BLaER1 (cell line): ENCODE measurements at regions not wholly inside any gene's neighbourhood (a gene's known extent, or its start where the extent isn't known, plus 50 kb on each side); places are given as distances from the start of the nearest gene placed in this dataset.

ENCODE experiments used
- H3K27ac ChIP-seq: shearing (Covaris generic); formaldehyde crosslinking; 2 replicates; pipeline ENCODE4 v1.8.1; 2022
- H3K27me3 ChIP-seq: shearing (Covaris generic); formaldehyde crosslinking; 2 replicates; pipeline ENCODE4 v1.8.1; 2022
- H3K36me3 ChIP-seq: shearing (Covaris generic); formaldehyde crosslinking; 2 replicates; pipeline ENCODE4 v1.8.1; 2022
- H3K4me1 ChIP-seq: shearing (Covaris generic); formaldehyde crosslinking; 2 replicates; pipeline ENCODE4 v1.8.1; 2022
- H3K4me2 ChIP-seq: shearing (Covaris generic); formaldehyde crosslinking; 2 replicates; pipeline ENCODE4 v1.8.1; 2022
- H3K4me3 ChIP-seq: shearing (Covaris generic); formaldehyde crosslinking; 2 replicates; pipeline ENCODE4 v1.8.1; 2022
- H3K9ac ChIP-seq: shearing (Covaris generic); formaldehyde crosslinking; 2 replicates; pipeline ENCODE4 v1.8.1; 2022
- H3K9me3 ChIP-seq: shearing (Covaris generic); formaldehyde crosslinking; 2 replicates; pipeline ENCODE4 v1.8.1; 2022
- H4K20me1 ChIP-seq: shearing (Covaris generic); formaldehyde crosslinking; 2 replicates; pipeline ENCODE4 v1.8.1; 2022
- Cebpa-rat ChIP-seq: shearing (Covaris generic); IDR thresholded peaks from 2 replicates; pipeline ENCODE4 v1.8.1; 2022

DNA sequence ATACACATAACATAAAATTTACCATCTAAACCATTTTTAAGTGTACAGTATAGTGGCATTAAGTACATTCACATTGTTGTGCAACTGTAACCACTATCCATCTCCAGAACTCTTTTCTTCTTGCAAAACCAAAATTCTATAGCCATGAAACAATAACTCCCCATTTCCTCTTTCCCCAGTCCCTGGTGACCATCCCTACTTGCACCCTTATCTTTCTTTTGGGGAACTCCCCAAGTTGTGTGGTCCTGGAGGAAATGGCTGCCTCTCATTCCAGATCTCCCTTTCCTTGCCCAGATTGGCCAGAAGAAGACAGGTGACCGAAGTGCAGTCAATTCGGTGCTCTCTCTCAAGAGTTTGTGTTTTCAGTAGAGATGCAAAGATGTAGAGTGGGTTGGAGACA, 389.6 kb upstream of the C1orf87 start:
- no peak for TF ChIP-seq Cebpa-rat
- no peak overlapping the region for H3K4me2 ChIP-seq
- no peak overlapping the region for H3K9ac ChIP-seq
- H3K27me3 ChIP-seq = no peaks in the 10 kb centered on the region
- no peak overlapping the region for H3K27ac ChIP-seq
- H3K4me3 ChIP-seq = no peak overlapping the region
- H4K20me1 ChIP-seq = no peaks in the 10 kb centered on the region
- H3K9me3 ChIP-seq = no peaks in the 10 kb centered on the region
- H3K4me1 ChIP-seq = no peaks in the 10 kb centered on the region
- no peaks in the 10 kb centered on the region for H3K36me3 ChIP-seq

DNA sequence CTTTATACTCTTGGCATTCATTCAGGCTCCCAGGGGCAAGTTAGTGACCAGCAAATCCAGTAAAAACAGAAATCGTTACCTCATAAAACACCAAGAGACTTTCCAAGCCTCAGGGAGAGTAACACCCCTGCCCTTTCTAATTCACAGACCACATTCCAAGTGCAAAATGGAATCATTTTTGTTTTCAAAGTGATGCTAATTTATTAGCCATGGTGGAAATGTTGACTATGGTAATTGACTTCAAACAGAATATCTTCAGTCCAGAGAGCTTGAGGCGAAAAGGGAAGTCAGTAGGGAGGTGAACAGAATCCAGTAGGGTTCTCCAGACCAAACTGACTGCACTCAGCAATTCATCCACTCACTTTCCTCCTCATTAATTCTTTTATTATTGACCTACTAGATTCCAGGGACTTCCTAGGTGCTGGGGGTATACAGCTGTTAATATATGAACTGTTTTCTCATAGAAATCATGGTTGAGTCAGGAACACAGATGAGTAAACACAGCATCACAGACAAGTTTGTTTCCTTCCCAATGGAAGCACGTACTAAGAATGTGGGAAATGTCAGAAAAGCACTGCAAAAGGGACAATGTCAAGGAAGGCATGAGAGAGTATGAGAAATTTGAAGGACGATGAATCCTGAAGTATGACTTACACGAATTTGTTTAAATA, 388.5 kb upstream of the C1orf87 start:
- Histone ChIP-seq H3K4me1 (no peaks in the 10 kb centered on the region), H3K9ac (no peak overlapping the region), H3K4me3 (no peak overlapping the region), H3K27me3 (no peaks in the 10 kb centered on the region), H3K4me2 (no peak overlapping the region), H4K20me1 (no peaks in the 10 kb centered on the region), H3K27ac (no peak overlapping the region), H3K36me3 (no peaks in the 10 kb centered on the region), H3K9me3 (no peaks in the 10 kb centered on the region)
- no peak for TF ChIP-seq Cebpa-rat

DNA sequence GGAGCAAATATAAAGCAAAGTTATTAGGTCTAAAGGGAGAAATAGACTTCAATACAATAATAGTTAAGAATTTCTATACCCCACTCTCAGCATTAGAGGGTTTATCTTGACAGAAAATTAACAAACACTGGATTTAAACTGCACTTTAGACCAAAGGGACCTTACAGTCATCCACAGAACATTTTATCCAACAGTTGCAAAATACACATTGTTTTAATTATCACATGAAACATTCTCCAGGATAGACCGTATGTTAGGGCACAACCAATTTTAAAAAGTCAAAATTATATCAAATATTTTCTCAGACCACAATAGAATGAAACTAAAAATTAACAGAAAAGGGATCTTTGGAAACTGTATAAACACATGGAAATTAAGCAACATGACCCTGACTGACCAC, 384.5 kb upstream of the C1orf87 start:
- Histone ChIP-seq H3K4me1 (no peaks in the 10 kb centered on the region), H3K36me3 (no peaks in the 10 kb centered on the region), H3K9ac (no peak overlapping the region), H3K27ac (no peak overlapping the region), H3K4me3 (no peak overlapping the region), H4K20me1 (no peaks in the 10 kb centered on the region), H3K27me3 (no peaks in the 10 kb centered on the region), H3K9me3 (no peaks in the 10 kb centered on the region; the same call in 1 of the 2 replicates), H3K4me2 (no peak overlapping the region)
- TF ChIP-seq Cebpa-rat = no peak

DNA sequence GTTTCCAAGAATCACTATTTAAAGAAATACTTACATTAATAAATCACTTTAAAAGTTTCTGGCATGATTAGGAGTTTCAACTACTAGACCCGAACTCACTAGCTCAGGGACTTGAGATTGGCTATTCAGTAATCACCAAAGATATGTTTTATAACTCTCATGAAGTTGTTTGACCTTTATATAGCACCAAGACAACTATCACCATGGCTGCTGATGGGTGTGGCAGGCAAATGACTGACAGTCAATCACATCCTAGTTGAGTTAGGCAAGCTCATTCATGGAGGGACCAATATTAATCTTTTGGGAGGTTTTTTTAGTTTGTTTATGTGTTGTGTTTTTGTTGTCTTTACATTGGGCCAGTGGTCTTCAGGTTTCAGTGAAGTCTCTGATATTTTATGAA, 376.3 kb upstream of the C1orf87 start:
- Histone ChIP-seq H3K4me1 (no peaks in the 10 kb centered on the region), H3K27me3 (no peaks in the 10 kb centered on the region), H3K4me2 (no peak overlapping the region), H4K20me1 (no peaks in the 10 kb centered on the region), H3K9ac (no peak overlapping the region), H3K9me3 (no peaks in the 10 kb centered on the region), H3K36me3 (no peaks in the 10 kb centered on the region), H3K27ac (no peak overlapping the region), H3K4me3 (no peak overlapping the region)
- no peak for TF ChIP-seq Cebpa-rat

DNA sequence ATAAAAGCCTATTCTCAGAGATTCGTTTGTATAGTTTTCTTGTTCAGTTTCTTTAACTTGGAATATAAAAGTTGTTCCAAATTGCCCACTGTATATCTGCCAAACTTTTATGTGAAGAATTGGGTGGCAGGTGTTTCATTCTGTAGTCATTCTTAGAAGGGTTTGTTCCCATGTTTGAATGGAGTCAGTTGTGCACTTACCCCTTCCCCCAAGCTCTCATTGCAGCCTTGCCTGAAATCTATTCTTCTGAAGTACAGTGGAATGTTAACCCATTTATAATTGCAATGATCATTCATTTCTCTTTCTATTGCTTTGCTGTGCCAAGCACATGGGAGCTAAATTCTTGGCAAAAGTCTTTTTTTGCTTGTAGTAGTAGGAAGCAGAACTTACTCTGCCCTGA, 375.3 kb upstream of the C1orf87 start:
- Histone ChIP-seq H3K27me3 (no peaks in the 10 kb centered on the region), H3K4me2 (no peak overlapping the region), H3K4me3 (no peak overlapping the region), H3K4me1 (no peaks in the 10 kb centered on the region), H4K20me1 (no peaks in the 10 kb centered on the region), H3K9ac (no peak overlapping the region), H3K9me3 (no peaks in the 10 kb centered on the region), H3K36me3 (no peaks in the 10 kb centered on the region), H3K27ac (no peak overlapping the region)
- no peak for TF ChIP-seq Cebpa-rat

DNA sequence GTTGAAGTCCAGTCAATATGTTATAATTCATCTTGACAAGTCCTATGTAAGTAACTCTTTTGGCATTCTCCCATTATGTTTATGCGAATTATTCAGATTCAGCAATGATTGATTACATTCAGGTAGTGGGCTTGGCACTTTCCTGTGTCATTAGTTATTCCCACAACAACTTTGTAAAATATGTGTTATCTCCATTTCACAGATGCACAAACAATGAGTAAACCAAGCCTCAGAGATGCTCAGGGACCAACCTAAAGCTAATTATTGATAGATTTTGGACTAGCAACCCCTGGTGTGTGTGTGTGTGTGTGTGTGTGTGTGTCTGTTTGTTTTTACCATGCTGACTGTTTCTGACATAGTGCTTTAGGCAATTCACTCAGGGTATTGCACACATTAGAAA, 371.1 kb upstream of the C1orf87 start:
- no peaks in the 10 kb centered on the region for H3K4me1 ChIP-seq
- no peaks in the 10 kb centered on the region for H3K36me3 ChIP-seq
- H3K9me3 ChIP-seq = no peaks in the 10 kb centered on the region
- H3K4me3 ChIP-seq = no peak overlapping the region
- no peak overlapping the region for H3K9ac ChIP-seq
- TF ChIP-seq Cebpa-rat = no peak
- no peaks in the 10 kb centered on the region for H4K20me1 ChIP-seq
- H3K4me2 ChIP-seq = no peak overlapping the region
- H3K27me3 ChIP-seq = no peaks in the 10 kb centered on the region
- no peak overlapping the region for H3K27ac ChIP-seq

DNA sequence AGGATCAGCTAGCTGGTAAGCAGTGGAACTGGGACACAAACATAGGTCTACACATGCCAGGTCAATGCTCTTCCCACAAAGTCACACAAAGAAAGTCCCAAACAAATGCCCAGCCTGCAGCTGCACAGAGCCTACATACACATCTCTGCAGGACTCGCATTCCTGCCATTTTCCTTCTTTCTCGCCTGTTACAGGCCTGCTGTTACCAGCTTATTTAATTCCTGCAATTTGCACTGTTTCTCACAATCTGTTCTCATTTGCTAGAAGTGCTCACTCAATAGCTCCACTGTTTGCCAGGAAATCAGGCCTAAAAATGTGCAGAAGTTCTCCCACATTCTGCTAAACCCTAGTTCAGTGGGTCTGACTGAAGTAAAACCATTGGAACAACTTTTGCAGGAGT, 362.6 kb upstream of the C1orf87 start:
- TF ChIP-seq Cebpa-rat = no peak
- no peak overlapping the region for H3K4me3 ChIP-seq
- no peak overlapping the region for H3K9ac ChIP-seq
- H3K4me2 ChIP-seq = no peak overlapping the region
- H3K27ac ChIP-seq = no peak overlapping the region
- H4K20me1 ChIP-seq = no peaks in the 10 kb centered on the region
- H3K36me3 ChIP-seq = no peaks in the 10 kb centered on the region
- H3K9me3 ChIP-seq = peaks cover 27% of the 10 kb centered on the region
- peaks cover 5% of the 10 kb centered on the region; the same call in 1 of the 2 replicates for H3K4me1 ChIP-seq
- H3K27me3 ChIP-seq = no peaks in the 10 kb centered on the region

DNA sequence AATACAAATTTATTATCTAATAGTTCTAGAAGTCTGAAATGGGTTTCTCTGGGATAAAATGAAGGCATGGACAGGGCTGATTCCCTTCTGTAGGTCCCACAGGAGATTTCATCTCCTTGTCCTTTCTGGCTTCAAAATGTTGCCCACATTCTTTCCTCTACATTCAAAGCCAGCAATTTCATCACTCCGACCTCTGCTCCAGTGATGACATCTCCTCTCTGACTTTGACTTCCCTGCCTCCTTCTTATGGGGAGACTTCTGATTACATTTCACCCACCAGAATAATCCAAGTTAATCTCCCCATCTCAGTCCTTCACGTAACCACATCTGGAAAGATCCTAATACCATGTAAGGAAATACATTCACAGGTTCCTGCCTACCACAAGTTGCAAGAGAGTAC, 358.0 kb upstream of the C1orf87 start:
- Histone ChIP-seq H3K9ac (no peak overlapping the region), H3K27me3 (no peaks in the 10 kb centered on the region), H4K20me1 (no peaks in the 10 kb centered on the region), H3K36me3 (no peaks in the 10 kb centered on the region), H3K27ac (no peak overlapping the region), H3K4me2 (no peak overlapping the region), H3K4me3 (no peak overlapping the region), H3K4me1 (peaks cover 5% of the 10 kb centered on the region; the same call in 1 of the 2 replicates), H3K9me3 (peaks cover 27% of the 10 kb centered on the region)
- no peak for TF ChIP-seq Cebpa-rat

DNA sequence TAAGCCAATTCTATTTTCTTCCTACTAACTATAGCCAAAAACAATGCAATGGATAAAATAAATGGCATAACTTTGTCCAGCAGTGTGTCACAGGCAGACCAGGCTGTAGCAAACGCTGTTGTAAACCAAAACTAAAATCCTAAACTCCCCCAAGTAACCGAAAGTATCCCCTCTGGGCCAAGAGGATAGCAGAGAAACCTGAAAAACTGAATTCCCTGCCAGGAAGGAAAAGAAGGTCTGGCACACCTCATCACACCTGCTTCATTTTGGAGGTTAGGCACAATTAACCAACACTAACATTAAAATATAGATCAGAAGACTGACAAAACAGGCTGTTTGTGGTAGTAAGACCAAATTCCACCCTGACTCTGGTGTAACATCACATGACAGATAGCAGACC, 356.8 kb upstream of the C1orf87 start:
- no peak for TF ChIP-seq Cebpa-rat
- no peaks in the 10 kb centered on the region for H3K27me3 ChIP-seq
- H3K4me1 ChIP-seq = 0 out of 2 replicates have a peak, but pooled peaks cover under 1% of the 10 kb centered on the region
- no peak overlapping the region for H3K27ac ChIP-seq
- H3K4me3 ChIP-seq = no peak overlapping the region
- H3K4me2 ChIP-seq = no peak overlapping the region
- no peaks in the 10 kb centered on the region for H4K20me1 ChIP-seq
- peaks cover 26% of the 10 kb centered on the region for H3K9me3 ChIP-seq
- no peaks in the 10 kb centered on the region for H3K36me3 ChIP-seq
- no peak overlapping the region for H3K9ac ChIP-seq

DNA sequence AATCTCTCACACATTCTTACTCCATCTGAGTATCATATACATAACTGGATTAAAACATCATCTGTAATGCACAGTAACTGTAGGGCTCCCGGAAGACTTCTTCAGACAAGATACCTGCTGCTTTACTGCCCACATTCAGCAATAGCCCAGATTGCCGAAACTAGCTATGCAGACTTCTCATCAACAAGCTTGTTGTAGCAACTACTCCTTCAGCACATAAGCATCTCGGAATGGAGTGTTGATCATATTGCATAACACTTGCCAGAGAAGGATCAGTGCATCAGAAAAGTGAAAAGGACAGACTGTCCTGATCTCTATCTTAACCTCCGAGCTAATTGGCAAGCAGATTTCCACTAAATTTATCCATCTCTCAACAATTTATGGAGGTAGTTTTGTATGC, 354.6 kb upstream of the C1orf87 start:
- Histone ChIP-seq H3K4me3 (no peak overlapping the region), H3K36me3 (no peaks in the 10 kb centered on the region), H3K9me3 (peaks cover 4% of the 10 kb centered on the region), H4K20me1 (no peaks in the 10 kb centered on the region), H3K27me3 (no peaks in the 10 kb centered on the region), H3K4me2 (no peak overlapping the region), H3K27ac (no peak overlapping the region), H3K4me1 (no peaks in the 10 kb centered on the region), H3K9ac (no peak overlapping the region)
- no peak for TF ChIP-seq Cebpa-rat

DNA sequence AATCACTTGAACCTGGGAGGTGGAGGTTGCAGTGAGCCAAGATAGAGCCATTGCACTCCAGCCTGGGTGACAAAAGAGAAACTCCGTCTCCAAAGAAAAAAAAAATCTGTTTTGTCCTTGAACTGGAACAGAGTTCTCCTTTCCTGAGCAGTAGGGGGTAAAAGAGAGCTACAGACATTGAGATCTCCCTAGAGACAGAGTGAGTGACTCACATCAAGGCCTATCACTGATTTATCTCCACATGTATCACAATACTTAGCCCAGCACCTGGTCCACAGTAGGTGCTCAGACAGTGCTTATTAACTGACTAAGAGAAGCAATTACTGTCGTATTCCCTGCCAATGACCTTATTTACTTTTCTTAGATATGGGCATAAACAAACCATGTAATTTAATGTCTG, 354.1 kb upstream of the C1orf87 start:
- Histone ChIP-seq H3K9me3 (no peaks in the 10 kb centered on the region), H3K27me3 (no peaks in the 10 kb centered on the region), H3K4me3 (no peak overlapping the region), H3K36me3 (no peaks in the 10 kb centered on the region), H4K20me1 (no peaks in the 10 kb centered on the region), H3K9ac (no peak overlapping the region), H3K4me2 (no peak overlapping the region), H3K27ac (no peak overlapping the region), H3K4me1 (no peaks in the 10 kb centered on the region)
- no peak for TF ChIP-seq Cebpa-rat
